Right atrium auricular region (tissue), 2 donors: ENCODE measurements at regions not wholly inside any gene's neighbourhood (a gene's known extent, or its start where the extent isn't known, plus 50 kb on each side); places are given as distances from the start of the nearest gene placed in this dataset.

Experiments
- DNase-seq: peaks from one replicate; pipeline ENCODE4 v3.0.0-alpha.2; 2019; ENCODE audit warnings: low spot score
- H3K27ac ChIP-seq, 2 donors: fragments of 200-600 bp; sonication (generic); 1 replicate in 1 of 2; 2 replicates in 1 of 2; pipeline ENCODE4 v1.5.1; 2016 to 2019
- H3K27me3 ChIP-seq, 2 donors: fragments of 200-600 bp; sonication (generic); one replicate each; pipeline versions ENCODE4 v1.5.1 to v1.6.0; 2017 to 2019
- H3K36me3 ChIP-seq: fragments of 200-600 bp; sonication (generic); one replicate; pipeline ENCODE4 v1.5.1; 2016
- H3K4me1 ChIP-seq, 2 donors: fragments of 200-600 bp; sonication (generic); one replicate each; pipeline versions ENCODE4 v1.5.1 to v1.6.0; 2017 to 2019
- H3K4me3 ChIP-seq, 2 donors: fragments of 200-600 bp; sonication (generic); 1 replicate in 1 of 2; 2 replicates in 1 of 2; pipeline ENCODE4 v1.5.1; 2017 to 2019; ENCODE audit warnings: mild to moderate bottlenecking in 1 of 2, moderate library complexity in 1 of 2
- H3K9me3 ChIP-seq, 2 donors: fragments of 200-600 bp; sonication (generic); one replicate each; pipeline ENCODE4 v1.5.1; 2019
- TF ChIP-seq, protein P1 (sequence below), 2 donors: fragments of 200-600 bp; sonication (generic); IDR thresholded peaks; one replicate each; pipeline ENCODE4 v1.5.1; 2019; ENCODE audit warnings: antibody characterized with exemption in 2 of 2

DNA sequence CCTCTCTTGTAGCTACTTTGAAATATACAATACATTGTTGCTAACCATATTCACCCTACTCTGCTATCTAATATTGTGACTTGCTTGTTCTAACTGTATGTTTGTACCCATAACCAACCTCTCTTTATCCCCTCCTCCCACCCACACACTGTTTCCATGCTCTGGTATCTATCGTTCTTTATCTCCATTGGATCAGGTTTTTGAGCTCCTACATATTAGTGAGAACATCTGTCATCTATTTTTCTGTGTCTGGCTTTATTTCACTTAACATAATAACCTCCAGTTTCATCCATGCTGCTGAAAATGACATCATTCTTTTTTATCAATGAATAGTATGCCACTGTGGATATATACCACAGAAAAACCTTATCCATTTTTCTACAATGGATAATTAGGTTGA, 1230.1 kb downstream of the PLA2G4A start:
- no peak for DNase-seq
- Histone ChIP-seq H3K27me3 (no peaks in the 10 kb centered on the region), H3K4me1 (no peaks in the 10 kb centered on the region), H3K9me3 (no peaks in the 10 kb centered on the region), H3K36me3 (no peaks in the 10 kb centered on the region), H3K4me3 (no peak overlapping the region), H3K27ac (no peak overlapping the region)
- TF ChIP-seq, protein P1, sequence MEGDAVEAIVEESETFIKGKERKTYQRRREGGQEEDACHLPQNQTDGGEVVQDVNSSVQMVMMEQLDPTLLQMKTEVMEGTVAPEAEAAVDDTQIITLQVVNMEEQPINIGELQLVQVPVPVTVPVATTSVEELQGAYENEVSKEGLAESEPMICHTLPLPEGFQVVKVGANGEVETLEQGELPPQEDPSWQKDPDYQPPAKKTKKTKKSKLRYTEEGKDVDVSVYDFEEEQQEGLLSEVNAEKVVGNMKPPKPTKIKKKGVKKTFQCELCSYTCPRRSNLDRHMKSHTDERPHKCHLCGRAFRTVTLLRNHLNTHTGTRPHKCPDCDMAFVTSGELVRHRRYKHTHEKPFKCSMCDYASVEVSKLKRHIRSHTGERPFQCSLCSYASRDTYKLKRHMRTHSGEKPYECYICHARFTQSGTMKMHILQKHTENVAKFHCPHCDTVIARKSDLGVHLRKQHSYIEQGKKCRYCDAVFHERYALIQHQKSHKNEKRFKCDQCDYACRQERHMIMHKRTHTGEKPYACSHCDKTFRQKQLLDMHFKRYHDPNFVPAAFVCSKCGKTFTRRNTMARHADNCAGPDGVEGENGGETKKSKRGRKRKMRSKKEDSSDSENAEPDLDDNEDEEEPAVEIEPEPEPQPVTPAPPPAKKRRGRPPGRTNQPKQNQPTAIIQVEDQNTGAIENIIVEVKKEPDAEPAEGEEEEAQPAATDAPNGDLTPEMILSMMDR (IDR thresholded peaks at IDR 0.05), result no peak

DNA sequence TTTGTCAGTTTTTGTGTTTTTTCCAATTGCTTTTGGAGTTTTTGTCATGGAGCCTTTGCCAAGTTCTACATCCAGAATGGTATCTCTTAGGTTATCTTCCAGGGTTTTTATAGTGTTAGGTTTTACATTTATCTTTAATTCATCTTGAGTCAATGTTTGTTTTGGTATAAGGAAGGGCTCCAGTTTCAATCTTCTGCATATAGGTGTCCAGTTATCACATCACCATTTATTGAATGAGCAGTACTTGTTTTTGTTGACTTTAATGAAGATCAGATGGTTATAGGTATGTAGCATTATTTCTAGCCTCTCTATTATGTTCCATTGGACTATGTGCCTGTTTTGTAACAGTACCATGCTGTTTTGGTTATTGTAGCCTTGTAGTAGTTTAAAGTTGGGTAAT, 1233.1 kb downstream of the PLA2G4A start:
- Histone ChIP-seq H3K4me1 (no peaks in the 10 kb centered on the region), H3K36me3 (no peaks in the 10 kb centered on the region), H3K27ac (no peak overlapping the region), H3K27me3 (no peaks in the 10 kb centered on the region), H3K4me3 (no peak overlapping the region), H3K9me3 (no peaks in the 10 kb centered on the region)
- DNase-seq, result no peak
- TF ChIP-seq, protein P1 (IDR thresholded peaks at IDR 0.05), result no peak

DNA sequence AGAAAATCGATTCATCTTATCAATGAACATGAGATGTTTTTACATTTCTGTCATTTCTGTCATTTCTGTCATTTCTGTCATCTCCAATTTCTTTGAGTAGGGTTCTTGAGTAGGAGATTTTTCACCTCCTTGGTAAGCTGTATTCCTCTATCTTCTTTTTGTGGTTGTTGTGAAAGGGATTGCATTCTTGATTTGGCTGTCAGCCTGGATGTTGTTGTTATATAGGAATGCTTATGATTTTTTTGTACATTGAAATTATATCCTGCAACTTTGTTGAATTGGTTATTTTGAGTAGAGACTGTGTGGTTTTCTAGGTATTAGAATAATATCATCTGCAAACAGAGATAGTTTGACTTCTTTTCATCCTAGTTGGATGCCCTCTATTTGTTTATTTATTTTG, 1233.7 kb downstream of the PLA2G4A start:
- DNase-seq, result no peak
- Histone ChIP-seq H3K4me3 (no peak overlapping the region), H3K9me3 (no peaks in the 10 kb centered on the region), H3K27me3 (no peaks in the 10 kb centered on the region), H3K36me3 (no peaks in the 10 kb centered on the region), H3K27ac (no peak overlapping the region), H3K4me1 (no peaks in the 10 kb centered on the region)
- TF ChIP-seq, protein P1 (IDR thresholded peaks at IDR 0.05), result no peak

DNA sequence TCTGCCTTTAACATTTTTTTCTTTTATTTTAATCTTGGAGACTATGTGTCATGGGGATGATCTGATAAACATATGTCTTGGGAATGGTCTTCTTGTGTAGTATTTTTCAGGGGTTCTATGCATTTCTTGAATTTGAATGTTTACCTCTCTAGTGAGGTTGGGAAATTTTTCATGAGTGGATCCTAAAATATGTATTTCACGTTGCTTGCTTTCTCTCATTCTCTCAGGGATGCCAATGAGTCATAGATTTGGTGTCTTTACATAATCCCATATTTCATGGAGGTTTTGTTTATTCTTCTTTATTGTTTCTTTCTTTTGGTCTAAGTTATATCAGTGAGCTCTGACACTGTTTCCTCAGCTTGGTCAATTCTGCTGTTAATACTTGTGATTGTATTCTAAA, 1237.2 kb downstream of the PLA2G4A start:
- Histone ChIP-seq H3K9me3 (peaks cover 0 to 20% of the 10 kb centered on the region in 2 donors), H3K27ac (no peak overlapping the region), H3K4me1 (no peaks in the 10 kb centered on the region), H3K36me3 (no peaks in the 10 kb centered on the region), H3K4me3 (no peak overlapping the region), H3K27me3 (no peaks in the 10 kb centered on the region)
- TF ChIP-seq, protein P1 (IDR thresholded peaks at IDR 0.05), result no peak
- DNase-seq, result no peak

DNA sequence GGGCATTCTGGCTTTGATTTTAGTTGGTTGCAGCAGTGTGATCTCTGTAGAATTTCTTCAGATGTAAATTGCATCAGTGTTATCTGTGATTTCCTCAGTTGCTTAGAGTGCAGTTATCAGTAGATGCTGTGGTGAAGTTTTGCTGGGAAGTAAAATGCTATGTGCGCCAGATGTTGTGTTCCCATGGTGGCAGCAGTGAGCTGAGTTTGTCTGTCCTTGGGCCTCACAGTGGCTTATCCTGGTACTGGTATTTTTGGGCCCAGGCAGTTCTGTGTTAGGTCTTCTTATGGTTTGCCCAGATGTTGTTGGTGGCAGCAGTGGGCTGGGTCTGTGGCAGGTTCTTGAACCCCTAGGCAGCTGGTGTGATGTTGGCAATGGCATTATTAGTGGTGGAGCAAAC, 1242.1 kb downstream of the PLA2G4A start:
- no peaks in the 10 kb centered on the region for H3K36me3 ChIP-seq
- TF ChIP-seq, protein P1 (IDR thresholded peaks at IDR 0.05), result no peak
- no peaks in the 10 kb centered on the region for H3K27me3 ChIP-seq
- no peak overlapping the region for H3K27ac ChIP-seq
- H3K4me1 ChIP-seq, result no peaks in the 10 kb centered on the region
- peaks cover 0 to 29% of the 10 kb centered on the region in 2 donors for H3K9me3 ChIP-seq
- no peak for DNase-seq
- H3K4me3 ChIP-seq, result no peak overlapping the region

DNA sequence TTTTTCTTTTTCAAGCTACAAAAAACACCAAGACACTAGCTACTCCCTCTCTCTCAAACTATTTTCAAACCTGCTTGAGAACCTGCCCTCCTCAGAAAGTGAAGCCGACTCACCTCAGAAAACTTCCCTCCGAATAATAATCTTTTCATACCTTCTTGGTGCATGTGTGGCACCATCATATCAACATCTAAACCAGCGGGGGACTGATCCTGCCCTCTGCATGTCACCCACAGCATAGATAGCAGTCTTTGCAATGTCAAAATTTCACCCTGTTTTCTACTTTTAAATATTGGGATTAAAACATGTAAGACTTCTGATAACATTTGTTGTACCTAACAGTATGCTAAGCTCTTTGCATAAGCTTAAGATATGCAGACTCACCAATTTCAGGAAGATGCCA, 1260.3 kb downstream of the PLA2G4A start:
- no peak overlapping the region for H3K27ac ChIP-seq
- H3K27me3 ChIP-seq, result no peaks in the 10 kb centered on the region
- H3K9me3 ChIP-seq, result no peaks in the 10 kb centered on the region
- H3K4me3 ChIP-seq, result no peak overlapping the region
- DNase-seq, result no peak
- H3K4me1 ChIP-seq, result no peaks in the 10 kb centered on the region
- TF ChIP-seq, protein P1 (IDR thresholded peaks at IDR 0.05), result no peak
- H3K36me3 ChIP-seq, result no peaks in the 10 kb centered on the region
